Mucosa of stomach (tissue), 1 donor: ENCODE measurements at regions not wholly inside any gene's neighbourhood (a gene's known extent, or its start where the extent isn't known, plus 50 kb on each side); places are given as distances from the start of the nearest gene placed in this dataset.

Experiments
- H3K27me3 ChIP-seq: one replicate; pipeline ENCODE4 v1.7.0; 2013; ENCODE audit warnings: mild to moderate bottlenecking, low read length; ENCODE audit not compliant: control insufficient read depth, insufficient read depth
- H3K36me3 ChIP-seq: one replicate; pipeline ENCODE4 v1.7.0; 2013; ENCODE audit warnings: low read length; ENCODE audit not compliant: control insufficient read depth, insufficient read depth
- H3K4me1 ChIP-seq: one replicate; pipeline ENCODE4 v1.7.0; 2013; ENCODE audit warnings: mild to moderate bottlenecking, low read length; ENCODE audit not compliant: control insufficient read depth, insufficient read depth
- H3K4me3 ChIP-seq: one replicate; pipeline ENCODE4 v1.7.0; 2013; ENCODE audit warnings: low read length
- H3K9ac ChIP-seq: one replicate; pipeline ENCODE4 v1.7.0; 2013; ENCODE audit warnings: mild to moderate bottlenecking, low read length, moderate library complexity
- H3K9me3 ChIP-seq: one replicate; pipeline ENCODE4 v1.7.0; 2013; ENCODE audit warnings: mild to moderate bottlenecking, low read length, moderate library complexity; ENCODE audit not compliant: control insufficient read depth
- donor health status: Pancreatic carcinoma.

GRCh38 chr3:34276342-34276741 lies 477.9 kb downstream of the PDCD6IP start:
- Histone ChIP-seq H3K4me3 (no peak overlapping the region), H3K9ac (no peak overlapping the region), H3K36me3 (no peaks in the 10 kb centered on the region), H3K9me3 (no peaks in the 10 kb centered on the region), H3K4me1 (no peaks in the 10 kb centered on the region), H3K27me3 (no peaks in the 10 kb centered on the region)

GRCh38 chr3:34277110-34277509 lies 478.7 kb downstream of the PDCD6IP start:
- no peak overlapping the region for H3K4me3 ChIP-seq
- no peak overlapping the region for H3K9ac ChIP-seq
- no peaks in the 10 kb centered on the region for H3K27me3 ChIP-seq
- no peaks in the 10 kb centered on the region for H3K36me3 ChIP-seq
- H3K4me1 ChIP-seq: no peaks in the 10 kb centered on the region
- H3K9me3 ChIP-seq: no peaks in the 10 kb centered on the region

- Histone ChIP-seq H3K27me3 (no peaks in the 10 kb centered on the region), H3K4me1 (no peaks in the 10 kb centered on the region), H3K36me3 (no peaks in the 10 kb centered on the region), H3K9ac (no peak overlapping the region), H3K4me3 (no peak overlapping the region), H3K9me3 (no peaks in the 10 kb centered on the region)
Observed at GRCh38 chr3:34279901-34280300, 481.5 kb downstream of the PDCD6IP start.

- Histone ChIP-seq H3K4me1 (no peaks in the 10 kb centered on the region), H3K9ac (no peak overlapping the region), H3K27me3 (no peaks in the 10 kb centered on the region), H3K9me3 (no peaks in the 10 kb centered on the region), H3K4me3 (no peak overlapping the region), H3K36me3 (no peaks in the 10 kb centered on the region)
Observed at GRCh38 chr3:34283751-34284150, 485.3 kb downstream of the PDCD6IP start.

- Histone ChIP-seq H3K4me1 (no peaks in the 10 kb centered on the region), H3K9me3 (no peaks in the 10 kb centered on the region), H3K27me3 (no peaks in the 10 kb centered on the region), H3K9ac (no peak overlapping the region), H3K36me3 (no peaks in the 10 kb centered on the region), H3K4me3 (no peak overlapping the region)
Observed at GRCh38 chr3:34284959-34285826, 486.8 kb downstream of the PDCD6IP start.

GRCh38 chr3:34285827-34286188 lies 487.4 kb downstream of the PDCD6IP start:
- no peaks in the 10 kb centered on the region for H3K27me3 ChIP-seq
- H3K4me3 ChIP-seq: no peak overlapping the region
- no peaks in the 10 kb centered on the region for H3K4me1 ChIP-seq
- H3K9me3 ChIP-seq: no peaks in the 10 kb centered on the region
- H3K9ac ChIP-seq: no peak overlapping the region
- H3K36me3 ChIP-seq: no peaks in the 10 kb centered on the region

GRCh38 chr3:34292605-34293300 lies 494.3 kb downstream of the PDCD6IP start:
- Histone ChIP-seq H3K4me1 (no peaks in the 10 kb centered on the region), H3K36me3 (no peaks in the 10 kb centered on the region), H3K4me3 (no peak overlapping the region), H3K27me3 (no peaks in the 10 kb centered on the region), H3K9ac (no peak overlapping the region), H3K9me3 (no peaks in the 10 kb centered on the region)

GRCh38 chr3:34294240-34294639 lies 495.8 kb downstream of the PDCD6IP start:
- Histone ChIP-seq H3K9ac (no peak overlapping the region), H3K36me3 (no peaks in the 10 kb centered on the region), H3K27me3 (no peaks in the 10 kb centered on the region), H3K4me1 (no peaks in the 10 kb centered on the region), H3K9me3 (no peaks in the 10 kb centered on the region), H3K4me3 (no peak overlapping the region)

GRCh38 chr3:34296796-34297195 lies 498.4 kb downstream of the PDCD6IP start:
- H3K9me3 ChIP-seq: no peaks in the 10 kb centered on the region
- H3K4me3 ChIP-seq: no peak overlapping the region
- no peaks in the 10 kb centered on the region for H3K36me3 ChIP-seq
- H3K9ac ChIP-seq: no peak overlapping the region
- H3K27me3 ChIP-seq: no peaks in the 10 kb centered on the region
- H3K4me1 ChIP-seq: no peaks in the 10 kb centered on the region

GRCh38 chr3:34298653-34299052 lies 500.2 kb downstream of the PDCD6IP start:
- no peak overlapping the region for H3K9ac ChIP-seq
- no peaks in the 10 kb centered on the region for H3K4me1 ChIP-seq
- H3K4me3 ChIP-seq: no peak overlapping the region
- no peaks in the 10 kb centered on the region for H3K36me3 ChIP-seq
- no peaks in the 10 kb centered on the region for H3K27me3 ChIP-seq
- H3K9me3 ChIP-seq: no peaks in the 10 kb centered on the region

- no peaks in the 10 kb centered on the region for H3K27me3 ChIP-seq
- H3K9me3 ChIP-seq: no peaks in the 10 kb centered on the region
- no peak overlapping the region for H3K9ac ChIP-seq
- no peak overlapping the region for H3K4me3 ChIP-seq
- H3K36me3 ChIP-seq: no peaks in the 10 kb centered on the region
- no peaks in the 10 kb centered on the region for H3K4me1 ChIP-seq
Observed at GRCh38 chr3:34300621-34301020, 502.2 kb downstream of the PDCD6IP start.

GRCh38 chr3:34301313-34301712 lies 502.9 kb downstream of the PDCD6IP start:
- Histone ChIP-seq H3K4me1 (no peaks in the 10 kb centered on the region), H3K36me3 (no peaks in the 10 kb centered on the region), H3K27me3 (no peaks in the 10 kb centered on the region), H3K4me3 (no peak overlapping the region), H3K9me3 (no peaks in the 10 kb centered on the region), H3K9ac (no peak overlapping the region)
